SK-N-MC (cell line): ENCODE measurements at regions not wholly inside any gene's neighbourhood (a gene's known extent, or its start where the extent isn't known, plus 50 kb on each side); places are given as distances from the start of the nearest gene placed in this dataset.

Experiments
- EZH2 ChIP-seq: fragments of 200-600 bp; sonication (generic); IDR thresholded peaks from one replicate; pipeline ENCODE4 v1.6.1; 2017; ENCODE audit warnings: antibody characterized with exemption
- POLR2AphosphoS5 ChIP-seq: IDR thresholded peaks from 2 replicates; pipeline ENCODE4 v1.6.1; 2012; ENCODE audit warnings: mild to moderate bottlenecking, low read depth, low read length, borderline replicate concordance

DNA sequence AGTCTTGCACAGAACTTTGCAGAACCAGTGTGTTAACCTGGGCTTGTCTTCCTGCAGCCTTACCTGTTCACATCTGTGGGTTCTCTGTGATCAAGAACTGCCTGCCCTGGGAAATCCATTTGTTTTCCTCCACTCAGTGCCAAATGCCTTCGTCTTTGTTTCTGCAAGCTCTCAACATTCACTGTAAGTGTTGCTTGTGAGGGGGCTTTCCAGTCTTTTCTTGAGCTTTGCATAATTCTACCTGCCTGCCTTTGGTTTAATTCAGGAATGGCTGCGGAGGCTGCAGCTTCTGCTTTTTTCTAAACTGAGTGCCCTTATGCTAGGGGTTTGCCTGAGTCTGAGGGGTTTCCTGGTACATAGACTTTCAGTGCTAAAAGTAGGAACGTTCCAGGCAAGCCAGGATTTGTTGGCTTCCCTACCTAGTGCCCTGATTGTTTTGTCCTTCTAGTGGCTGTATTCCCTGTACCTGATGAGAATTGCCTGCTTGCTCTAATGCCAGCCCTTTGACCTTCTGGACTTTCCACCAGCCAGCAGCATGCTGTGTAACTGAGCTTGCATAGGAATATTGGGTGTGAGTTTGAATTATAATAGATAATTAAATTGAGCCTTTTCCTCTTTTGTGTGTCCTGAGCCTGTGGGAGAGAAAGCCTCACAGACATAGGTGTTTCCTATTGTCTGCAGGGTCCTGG lies 96.6 kb upstream of the CLSTN2 start:
- no peak for TF ChIP-seq POLR2AphosphoS5
- no peak for TF ChIP-seq EZH2
